KMS-11 (cell line): ENCODE measurements at regions not wholly inside any gene's neighbourhood (a gene's known extent, or its start where the extent isn't known, plus 50 kb on each side); places are given as distances from the start of the nearest gene placed in this dataset.

Source experiments
- H2AFZ ChIP-seq: fragments of 200-600 bp; sonication (generic); 2 replicates; pipeline ENCODE4 v1.6.1; 2016; ENCODE audit warnings: antibody characterized with exemption, mixed run types, low read depth
- H3K27ac ChIP-seq: fragments of 200-600 bp; sonication (generic); 2 replicates; pipeline ENCODE4 v1.6.1; 2016; ENCODE audit warnings: mild to moderate bottlenecking, mixed run types
- H3K27me3 ChIP-seq: fragments of 200-600 bp; sonication (generic); 2 replicates; pipeline ENCODE4 v1.6.1; 2017; ENCODE audit warnings: mild to moderate bottlenecking, low read depth, mixed run types, moderate library complexity; ENCODE audit not compliant: insufficient read depth
- H3K36me3 ChIP-seq: fragments of 200-600 bp; sonication (generic); 2 replicates; pipeline ENCODE4 v1.6.1; 2017; ENCODE audit warnings: mild to moderate bottlenecking, mixed run types; ENCODE audit not compliant: insufficient read depth
- H3K4me1 ChIP-seq: fragments of 200-600 bp; sonication (generic); 2 replicates; pipeline ENCODE4 v1.6.1; 2016; ENCODE audit warnings: mild to moderate bottlenecking, low read depth, mixed run types; ENCODE audit not compliant: poor library complexity, severe bottlenecking
- H3K4me2 ChIP-seq: fragments of 200-600 bp; sonication (generic); 2 replicates; pipeline ENCODE4 v1.7.0; 2016; ENCODE audit warnings: mild to moderate bottlenecking, mixed run types
- H3K4me3 ChIP-seq: fragments of 200-600 bp; sonication (generic); IDR thresholded peaks from 2 replicates; pipeline ENCODE4 v1.6.1; 2017; ENCODE audit warnings: low read depth, low read length, mixed read lengths; ENCODE audit not compliant: insufficient read depth
- H3K79me2 ChIP-seq: fragments of 200-600 bp; sonication (generic); 2 replicates; pipeline ENCODE4 v1.6.1; 2016; ENCODE audit warnings: low read depth, mixed run types; ENCODE audit not compliant: insufficient read depth
- H3K9ac ChIP-seq: fragments of 200-600 bp; sonication (generic); 2 replicates; pipeline ENCODE4 v1.6.1; 2016; ENCODE audit warnings: mild to moderate bottlenecking, mixed run types
- H4K20me1 ChIP-seq: fragments of 200-600 bp; sonication (generic); 2 replicates; pipeline ENCODE4 v1.6.1; 2016; ENCODE audit warnings: mild to moderate bottlenecking, mixed run types; ENCODE audit not compliant: insufficient read depth
- TF ChIP-seq, protein P1 (sequence below): fragments of 200-600 bp; sonication (generic); conservative IDR thresholded peaks from 2 replicates; pipeline ENCODE4 v1.6.1; 2017; ENCODE audit warnings: low read depth, mild to moderate bottlenecking, antibody characterized with exemption, low read length, moderate library complexity, mixed read lengths

DNA sequence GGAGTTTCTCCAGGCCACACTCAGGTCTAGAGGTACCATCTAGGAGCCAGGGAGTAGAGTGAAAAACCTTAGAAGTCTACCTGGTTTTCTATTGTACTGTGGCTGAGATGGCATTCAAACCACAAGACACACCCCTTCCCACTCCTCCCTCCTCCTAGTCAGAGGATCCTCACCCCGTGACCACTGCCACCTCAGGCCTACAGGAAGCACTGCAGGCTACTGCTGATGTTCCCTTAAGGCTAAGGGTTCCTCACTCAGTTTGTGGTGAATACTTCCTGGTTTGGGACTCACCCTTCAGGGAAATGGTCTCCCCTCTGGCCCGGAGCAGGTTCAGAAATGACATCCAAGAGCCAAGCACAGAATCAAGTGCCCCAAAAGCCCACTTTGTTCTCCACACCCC, 1293.9 kb downstream of the JRKL start:
- Histone ChIP-seq H3K36me3 (no peaks in the 10 kb centered on the region), H3K27ac (no peak overlapping the region), H3K4me1 (peaks cover 3% of the 10 kb centered on the region), H3K4me3 (no peak overlapping the region), H3K27me3 (no peaks in the 10 kb centered on the region), H3K79me2 (no peaks in the 10 kb centered on the region), H3K4me2 (no peak overlapping the region), H2AFZ (peak overlapping the region; percentile 57), H4K20me1 (no peaks in the 10 kb centered on the region), H3K9ac (no peak overlapping the region)
- TF ChIP-seq, protein P1, sequence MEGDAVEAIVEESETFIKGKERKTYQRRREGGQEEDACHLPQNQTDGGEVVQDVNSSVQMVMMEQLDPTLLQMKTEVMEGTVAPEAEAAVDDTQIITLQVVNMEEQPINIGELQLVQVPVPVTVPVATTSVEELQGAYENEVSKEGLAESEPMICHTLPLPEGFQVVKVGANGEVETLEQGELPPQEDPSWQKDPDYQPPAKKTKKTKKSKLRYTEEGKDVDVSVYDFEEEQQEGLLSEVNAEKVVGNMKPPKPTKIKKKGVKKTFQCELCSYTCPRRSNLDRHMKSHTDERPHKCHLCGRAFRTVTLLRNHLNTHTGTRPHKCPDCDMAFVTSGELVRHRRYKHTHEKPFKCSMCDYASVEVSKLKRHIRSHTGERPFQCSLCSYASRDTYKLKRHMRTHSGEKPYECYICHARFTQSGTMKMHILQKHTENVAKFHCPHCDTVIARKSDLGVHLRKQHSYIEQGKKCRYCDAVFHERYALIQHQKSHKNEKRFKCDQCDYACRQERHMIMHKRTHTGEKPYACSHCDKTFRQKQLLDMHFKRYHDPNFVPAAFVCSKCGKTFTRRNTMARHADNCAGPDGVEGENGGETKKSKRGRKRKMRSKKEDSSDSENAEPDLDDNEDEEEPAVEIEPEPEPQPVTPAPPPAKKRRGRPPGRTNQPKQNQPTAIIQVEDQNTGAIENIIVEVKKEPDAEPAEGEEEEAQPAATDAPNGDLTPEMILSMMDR, result peak; percentile 22; the same call in 1 of the 2 replicates

DNA sequence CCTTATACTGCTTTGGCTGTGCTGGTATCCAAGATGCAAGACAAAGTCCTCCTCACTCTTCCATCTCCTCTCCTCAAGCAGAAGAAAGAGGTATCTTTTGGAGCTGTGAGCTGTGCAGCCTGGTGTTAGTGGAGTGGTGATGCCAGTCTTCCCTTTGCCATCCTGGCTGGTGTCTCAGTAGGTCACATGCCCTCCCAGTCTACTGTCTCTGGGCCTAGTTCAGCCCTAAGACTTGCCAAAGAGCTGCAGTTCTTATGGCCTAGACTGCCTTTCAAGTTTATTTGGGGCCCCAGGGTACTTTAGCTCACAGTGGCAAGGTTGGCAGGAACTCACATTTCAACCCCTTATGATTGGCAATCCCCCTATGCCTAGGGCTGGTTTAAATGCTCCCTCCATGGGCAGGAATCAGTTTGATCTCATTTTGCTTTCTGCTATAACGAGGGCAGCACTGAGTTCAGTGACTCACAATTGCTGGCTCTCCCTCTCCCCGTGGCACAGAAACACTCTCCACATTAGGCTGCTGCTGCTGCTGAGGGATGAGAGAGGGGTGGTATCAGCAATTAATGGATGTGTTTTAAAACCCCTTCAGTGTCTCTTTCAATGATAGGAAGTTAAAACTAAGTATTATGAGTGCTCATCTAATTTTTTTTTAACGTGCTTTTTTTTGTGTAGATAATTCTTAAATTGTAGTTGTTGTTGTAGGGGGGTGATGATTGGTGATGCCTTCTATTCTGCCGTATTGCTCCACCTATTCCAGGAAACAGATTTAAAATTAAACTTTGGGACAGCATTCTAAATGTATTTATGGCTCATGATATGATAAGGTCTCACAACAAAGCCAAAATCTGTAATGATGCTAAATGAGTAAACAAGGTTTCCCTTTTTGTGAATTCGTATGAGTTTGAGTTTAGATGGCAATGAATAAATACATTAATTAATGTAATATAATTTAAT, 1295.0 kb downstream of the JRKL start:
- TF ChIP-seq, protein P1, result no peak
- Histone ChIP-seq H3K27me3 (no peaks in the 10 kb centered on the region), H3K27ac (no peak overlapping the region)

DNA sequence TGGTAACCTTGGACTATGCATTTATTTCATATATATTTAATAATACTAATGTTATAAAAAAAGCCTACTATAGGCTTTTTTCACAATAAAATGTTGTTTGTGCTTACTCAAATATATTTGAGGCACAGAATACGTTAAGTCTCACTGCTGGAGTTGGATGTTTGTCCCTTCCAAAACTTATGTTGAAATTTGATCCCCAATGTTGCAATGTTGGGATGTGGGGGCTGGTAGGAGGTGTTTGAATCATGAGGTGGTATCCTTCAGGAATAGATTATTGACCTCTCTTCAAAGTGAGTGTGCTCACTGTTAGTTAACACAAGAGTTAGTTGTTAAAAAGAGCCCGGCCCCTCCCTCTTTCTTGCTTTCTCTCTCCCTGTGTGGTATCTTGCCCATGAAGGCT, 1295.9 kb downstream of the JRKL start:
- TF ChIP-seq, protein P1, result no peak
- peaks cover 3% of the 10 kb centered on the region for H3K4me1 ChIP-seq

More for the DNA sequence above, 1295.0 kb downstream of the JRKL start:
- no peaks in the 10 kb centered on the region for H4K20me1 ChIP-seq
- H3K4me1 ChIP-seq, result peaks cover 3% of the 10 kb centered on the region
- H3K36me3 ChIP-seq, result no peaks in the 10 kb centered on the region
- no peak overlapping the region for H3K4me3 ChIP-seq
- H2AFZ ChIP-seq, result no peak overlapping the region
- no peaks in the 10 kb centered on the region for H3K79me2 ChIP-seq
- no peak overlapping the region for H3K9ac ChIP-seq
- no peak overlapping the region for H3K4me2 ChIP-seq

DNA sequence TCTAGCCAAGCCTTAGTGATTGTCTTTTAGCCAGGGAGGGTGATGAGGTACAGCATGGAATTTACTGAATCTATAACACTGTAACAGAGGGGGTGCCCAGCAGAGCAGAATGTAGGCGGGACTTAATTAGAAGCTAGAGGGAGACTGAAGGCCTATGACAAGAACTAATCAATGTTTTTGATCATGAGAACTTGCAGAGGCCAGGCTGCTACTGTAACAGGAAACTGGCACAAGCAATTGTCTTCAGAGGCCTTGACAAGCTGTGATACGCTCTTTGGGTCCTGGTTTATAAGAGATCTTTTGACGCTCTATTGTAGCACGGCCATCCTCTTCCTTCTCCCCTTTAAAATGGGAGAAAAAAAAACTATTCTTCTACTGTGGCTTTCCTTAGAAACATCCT, 1297.3 kb downstream of the JRKL start:
- Histone ChIP-seq H4K20me1 (no peaks in the 10 kb centered on the region), H3K36me3 (no peaks in the 10 kb centered on the region), H3K9ac (no peak overlapping the region), H3K4me3 (no peak overlapping the region), H3K4me1 (peaks cover 3% of the 10 kb centered on the region), H3K27me3 (no peaks in the 10 kb centered on the region), H3K27ac (no peak overlapping the region), H2AFZ (no peak overlapping the region), H3K79me2 (no peaks in the 10 kb centered on the region), H3K4me2 (no peak overlapping the region)
- TF ChIP-seq, protein P1, result no peak

More for the DNA sequence above, 1295.9 kb downstream of the JRKL start:
- no peaks in the 10 kb centered on the region for H3K27me3 ChIP-seq
- H3K27ac ChIP-seq, result no peak overlapping the region
- H4K20me1 ChIP-seq, result no peaks in the 10 kb centered on the region
- H2AFZ ChIP-seq, result no peak overlapping the region
- no peak overlapping the region for H3K4me3 ChIP-seq
- H3K36me3 ChIP-seq, result no peaks in the 10 kb centered on the region
- H3K9ac ChIP-seq, result no peak overlapping the region
- no peaks in the 10 kb centered on the region for H3K79me2 ChIP-seq
- no peak overlapping the region for H3K4me2 ChIP-seq
